Gastroesophageal sphincter (tissue), 3 donors: ENCODE measurements at regions not wholly inside any gene's neighbourhood (a gene's known extent, or its start where the extent isn't known, plus 50 kb on each side); places are given as distances from the start of the nearest gene placed in this dataset.

ENCODE experiments used
- CTCF ChIP-seq, 4 experiments: fragments of 200-600 bp in 2 of 4; fragments of 450-650 bp in 2 of 4; sonication (generic) in 1 of 4; IDR thresholded peaks; one replicate each; pipeline ENCODE4 v1.5.1; 2017 to 2019; ENCODE audit warnings: antibody characterized with exemption in 4 of 4, mild to moderate bottlenecking in 2 of 4, moderate library complexity in 2 of 4
- POLR2A ChIP-seq, 2 donors: fragments of 450-650 bp; IDR thresholded peaks; one replicate each; pipeline ENCODE4 v1.6.1; 2017; ENCODE audit warnings: antibody characterized with exemption in 2 of 2, mild to moderate bottlenecking in 2 of 2, moderate library complexity in 1 of 2

- TF ChIP-seq POLR2A (IDR thresholded peaks at IDR 0.05) (no peak), CTCF (IDR thresholded peaks at IDR 0.05) (no peak)
Measured at GRCh38 chr5:40278881-40279280, 400.8 kb upstream of the PTGER4 start.
